ENCODE measurements at regions not wholly inside any gene's neighbourhood (a gene's known extent, or its start where the extent isn't known, plus 50 kb on each side); places are given as distances from the start of the nearest gene placed in this dataset.

- Histone ChIP-seq H3K9me1 (ENCODE audit: control insufficient read depth, insufficient read depth, low read length) (no peaks in the 10 kb centered on the region), H3K79me2 (ENCODE audit: control insufficient read depth, insufficient read depth, low read length) (no peaks in the 10 kb centered on the region), H3K4me3 (no peak overlapping the region), H3K4me1 (replicated peaks in 1 of 2; ENCODE audit: control insufficient read depth in 2 of 2, insufficient read depth in 2 of 2, low read length in 2 of 2) (no peaks in the 10 kb centered on the region; a peak in 2 of 5 replicates), H4K20me1 (replicated peaks; ENCODE audit: control insufficient read depth, insufficient read depth, low read length) (no peaks in the 10 kb centered on the region; the same call in 1 of the 2 replicates), H3K36me3 (ENCODE audit: control insufficient read depth, insufficient read depth, low read length) (no peaks in the 10 kb centered on the region), H3K9me3 (replicated peaks; ENCODE audit: control insufficient read depth, insufficient read depth, low read depth, low read length) (no peaks in the 10 kb centered on the region), H3K4me2 (ENCODE audit: insufficient read depth, low read length) (no peak overlapping the region), H3K9ac (ENCODE audit: insufficient read depth in 1 of 2, low read depth in 2 of 2, low read length in 2 of 2) (no peak overlapping the region), H2AFZ (ENCODE audit: low read depth, low read length) (no peak overlapping the region), H3K27ac (ENCODE audit: extremely low read depth, low read depth, low read length) (no peak overlapping the region), H3K27me3 (ENCODE audit: control insufficient read depth in 2 of 2, insufficient read depth in 2 of 2, low read length in 2 of 2) (peaks cover 8 to 15% of the 10 kb centered on the region in 2 experiments; a peak in 4 of 5 replicates)
- no peak for DNase-seq (ENCODE audit: extremely low read depth in 1 of 4, low spot score in 3 of 4)
- ChIA-PET POLR2A (no interaction called here), CTCF (ENCODE audit: low intra/inter-chr PET ratio) (no interaction called here)
- WGBS (ENCODE audit: insufficient coverage, low coverage, missing lambda C conversion rate): 3% methylated on average over 7 of the region's 9 CpGs
- intact Hi-C loops (cut with micrococcal nuclease): no loop called here
- in situ Hi-C loops (cut with MboI): no loop called here
- no peak for ATAC-seq
- no peak for FAIRE-seq
- no TSS peak for BruUV-seq (replicated peaks)
- TF ChIP-seq, protein P1, sequence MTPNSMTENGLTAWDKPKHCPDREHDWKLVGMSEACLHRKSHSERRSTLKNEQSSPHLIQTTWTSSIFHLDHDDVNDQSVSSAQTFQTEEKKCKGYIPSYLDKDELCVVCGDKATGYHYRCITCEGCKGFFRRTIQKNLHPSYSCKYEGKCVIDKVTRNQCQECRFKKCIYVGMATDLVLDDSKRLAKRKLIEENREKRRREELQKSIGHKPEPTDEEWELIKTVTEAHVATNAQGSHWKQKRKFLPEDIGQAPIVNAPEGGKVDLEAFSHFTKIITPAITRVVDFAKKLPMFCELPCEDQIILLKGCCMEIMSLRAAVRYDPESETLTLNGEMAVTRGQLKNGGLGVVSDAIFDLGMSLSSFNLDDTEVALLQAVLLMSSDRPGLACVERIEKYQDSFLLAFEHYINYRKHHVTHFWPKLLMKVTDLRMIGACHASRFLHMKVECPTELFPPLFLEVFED (CRISPR knock-in tag; conservative IDR thresholded peaks at IDR 0.05): no peak
- TF ChIP-seq TARDBP (IDR thresholded peaks at IDR 0.05) (no peak), CAMTA2 (CRISPR knock-in tag; conservative IDR thresholded peaks at IDR 0.05) (no peak), U2AF1 (optimal IDR thresholded peaks at IDR 0.05; ENCODE audit: low read depth, low read length) (no peak), ZNF507 (tag; conservative IDR thresholded peaks at IDR 0.05) (no peak), BRF1 (IDR thresholded peaks at IDR 0.05; ENCODE audit: borderline replicate concordance, extremely low read depth, insufficient read length) (no peak), HNRNPK (IDR thresholded peaks at IDR 0.05; ENCODE audit: low read depth, low read length, poor library complexity, severe bottlenecking) (no peak), TRIM28 (IDR thresholded peaks at IDR 0.05) (no peak), GATA2 (CRISPR knock-in tag; IDR thresholded peaks at IDR 0.05) (no peak), ZC3H4 (CRISPR knock-in tag; IDR thresholded peaks at IDR 0.05; ENCODE audit: borderline replicate concordance) (no peak), ZNF274 (IDR thresholded peaks at IDR 0.05; ENCODE audit: borderline replicate concordance, low read depth, low read length) (no peak), ZNF324 (CRISPR knock-in tag; IDR thresholded peaks at IDR 0.05) (no peak), ZNF311 (CRISPR knock-in tag; IDR thresholded peaks at IDR 0.05) (no peak), NCOA6 (IDR thresholded peaks at IDR 0.05) (no peak)
- TF ChIP-seq, protein P2, sequence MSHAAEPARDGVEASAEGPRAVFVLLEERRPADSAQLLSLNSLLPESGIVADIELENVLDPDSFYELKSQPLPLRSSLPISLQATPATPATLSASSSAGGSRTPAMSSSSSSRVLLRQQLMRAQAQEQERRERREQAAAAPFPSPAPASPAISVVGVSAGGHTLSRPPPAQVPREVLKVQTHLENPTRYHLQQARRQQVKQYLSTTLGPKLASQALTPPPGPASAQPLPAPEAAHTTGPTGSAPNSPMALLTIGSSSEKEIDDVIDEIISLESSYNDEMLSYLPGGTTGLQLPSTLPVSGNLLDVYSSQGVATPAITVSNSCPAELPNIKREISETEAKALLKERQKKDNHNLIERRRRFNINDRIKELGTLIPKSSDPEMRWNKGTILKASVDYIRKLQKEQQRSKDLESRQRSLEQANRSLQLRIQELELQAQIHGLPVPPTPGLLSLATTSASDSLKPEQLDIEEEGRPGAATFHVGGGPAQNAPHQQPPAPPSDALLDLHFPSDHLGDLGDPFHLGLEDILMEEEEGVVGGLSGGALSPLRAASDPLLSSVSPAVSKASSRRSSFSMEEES (CRISPR knock-in tag; IDR thresholded peaks at IDR 0.05): no peak
- TF ChIP-seq, protein P3, sequence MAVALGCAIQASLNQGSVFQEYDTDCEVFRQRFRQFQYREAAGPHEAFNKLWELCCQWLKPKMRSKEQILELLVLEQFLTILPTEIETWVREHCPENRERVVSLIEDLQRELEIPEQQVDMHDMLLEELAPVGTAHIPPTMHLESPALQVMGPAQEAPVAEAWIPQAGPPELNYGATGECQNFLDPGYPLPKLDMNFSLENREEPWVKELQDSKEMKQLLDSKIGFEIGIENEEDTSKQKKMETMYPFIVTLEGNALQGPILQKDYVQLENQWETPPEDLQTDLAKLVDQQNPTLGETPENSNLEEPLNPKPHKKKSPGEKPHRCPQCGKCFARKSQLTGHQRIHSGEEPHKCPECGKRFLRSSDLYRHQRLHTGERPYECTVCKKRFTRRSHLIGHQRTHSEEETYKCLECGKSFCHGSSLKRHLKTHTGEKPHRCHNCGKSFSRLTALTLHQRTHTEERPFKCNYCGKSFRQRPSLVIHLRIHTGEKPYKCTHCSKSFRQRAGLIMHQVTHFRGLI (CRISPR knock-in tag; IDR thresholded peaks at IDR 0.05): no peak
- TF ChIP-seq, protein P4, sequence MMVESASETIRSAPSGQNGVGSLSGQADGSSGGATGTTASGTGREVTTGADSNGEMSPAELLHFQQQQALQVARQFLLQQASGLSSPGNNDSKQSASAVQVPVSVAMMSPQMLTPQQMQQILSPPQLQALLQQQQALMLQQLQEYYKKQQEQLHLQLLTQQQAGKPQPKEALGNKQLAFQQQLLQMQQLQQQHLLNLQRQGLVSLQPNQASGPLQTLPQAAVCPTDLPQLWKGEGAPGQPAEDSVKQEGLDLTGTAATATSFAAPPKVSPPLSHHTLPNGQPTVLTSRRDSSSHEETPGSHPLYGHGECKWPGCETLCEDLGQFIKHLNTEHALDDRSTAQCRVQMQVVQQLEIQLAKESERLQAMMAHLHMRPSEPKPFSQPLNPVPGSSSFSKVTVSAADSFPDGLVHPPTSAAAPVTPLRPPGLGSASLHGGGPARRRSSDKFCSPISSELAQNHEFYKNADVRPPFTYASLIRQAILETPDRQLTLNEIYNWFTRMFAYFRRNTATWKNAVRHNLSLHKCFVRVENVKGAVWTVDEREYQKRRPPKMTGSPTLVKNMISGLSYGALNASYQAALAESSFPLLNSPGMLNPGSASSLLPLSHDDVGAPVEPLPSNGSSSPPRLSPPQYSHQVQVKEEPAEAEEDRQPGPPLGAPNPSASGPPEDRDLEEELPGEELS (CRISPR knock-in tag; IDR thresholded peaks at IDR 0.05; ENCODE audit: borderline replicate concordance): no peak
Observed at GRCh38 chr15:70308735-70309434, 211.2 kb upstream of the TLE3 start.
